COLO829 (cell line): ENCODE measurements at regions not wholly inside any gene's neighbourhood (a gene's known extent, or its start where the extent isn't known, plus 50 kb on each side); places are given as distances from the start of the nearest gene placed in this dataset.
"Not testable (repeated sequence)": the region's sequence is repeated elsewhere in the genome, so short reads cannot be mapped to it uniquely, and the experiment has no call there.

Experiments
- DNase-seq: peaks from one replicate; pipeline ENCODE4 v3.0.0; 2012; ENCODE audit warnings: low spot score

- not testable (repeated sequence) for DNase-seq
These were observed 585.9 kb upstream of the SEMA6D start for GRCh38 chr15:47131450-47131849.

GRCh38 chr15:47135267-47135666, 582.0 kb upstream of the SEMA6D start:
- no peak for DNase-seq

GRCh38 chr15:47136236-47136635, 581.1 kb upstream of the SEMA6D start:
- DNase-seq = no peak

GRCh38 chr15:47139965-47140364, 577.3 kb upstream of the SEMA6D start:
- DNase-seq = no peak

- no peak for DNase-seq
These were observed 559.5 kb upstream of the SEMA6D start for GRCh38 chr15:47157827-47158226.

GRCh38 chr15:47158573-47158972, 558.7 kb upstream of the SEMA6D start:
- DNase-seq = no peak

GRCh38 chr15:47177177-47177576, 540.1 kb upstream of the SEMA6D start:
- DNase-seq = no peak

GRCh38 chr15:47179988-47180387, 537.3 kb upstream of the SEMA6D start:
- DNase-seq = no peak

GRCh38 chr15:47182818-47183217, 534.5 kb upstream of the SEMA6D start:
- no peak for DNase-seq

GRCh38 chr15:47184003-47184907, 533.0 kb upstream of the SEMA6D start:
- no peak for DNase-seq

GRCh38 chr15:47184908-47185801, 532.1 kb upstream of the SEMA6D start:
- DNase-seq = no peak

GRCh38 chr15:47186075-47186474, 531.2 kb upstream of the SEMA6D start:
- no peak for DNase-seq

- no peak for DNase-seq
These were observed 528.4 kb upstream of the SEMA6D start for GRCh38 chr15:47188758-47189507.

- DNase-seq = peak; percentile 16
These were observed 522.6 kb upstream of the SEMA6D start for GRCh38 chr15:47194718-47195117.

- DNase-seq = peak; percentile 48
These were observed 521.3 kb upstream of the SEMA6D start for GRCh38 chr15:47196048-47196447.

GRCh38 chr15:47203993-47204392, 513.3 kb upstream of the SEMA6D start:
- DNase-seq = no peak

- DNase-seq = no peak
These were observed 510.8 kb upstream of the SEMA6D start for GRCh38 chr15:47206358-47206978.

GRCh38 chr15:47209591-47209990, 507.7 kb upstream of the SEMA6D start:
- DNase-seq = no peak

GRCh38 chr15:47212222-47213010, 504.9 kb upstream of the SEMA6D start:
- DNase-seq = no peak

GRCh38 chr15:47213883-47214282, 503.4 kb upstream of the SEMA6D start:
- no peak for DNase-seq

- peak; percentile 6 for DNase-seq
These were observed 499.0 kb upstream of the SEMA6D start for GRCh38 chr15:47218295-47218694.
